ENCODE measurements at regions not wholly inside any gene's neighbourhood (a gene's known extent, or its start where the extent isn't known, plus 50 kb on each side); places are given as distances from the start of the nearest gene placed in this dataset.

- TF ChIP-seq CTCF (IDR thresholded peaks at IDR 0.05; ENCODE audit: low read depth, low read length, missing input control) (no peak), MAX (IDR thresholded peaks at IDR 0.05) (no peak), RAD21 (IDR thresholded peaks at IDR 0.05) (no peak), ZBTB33 (IDR thresholded peaks at IDR 0.05) (no peak), ATF3 (IDR thresholded peaks at IDR 0.05) (no peak), REST (IDR thresholded peaks at IDR 0.05) (no peak), EGR1 (IDR thresholded peaks at IDR 0.05; ENCODE audit: low read depth in 2 of 2) (no peak), HNF4G (IDR thresholded peaks at IDR 0.05) (no peak), TAF1 (conservative IDR thresholded peaks at IDR 0.05) (no peak)
Observed at GRCh38 chr10:107430446-107430845, 265.9 kb upstream of the SORCS1 start.

Data from liver (tissue), 3 donors.